GM10266 (cell line): ENCODE measurements at regions not wholly inside any gene's neighbourhood (a gene's known extent, or its start where the extent isn't known, plus 50 kb on each side); places are given as distances from the start of the nearest gene placed in this dataset.
A peak's percentile ranks its signal among the peaks of the same experiment; 100 is the strongest.

Experiments
- DNase-seq: peaks from one replicate; pipeline ENCODE4 v3.0.0; 2012; ENCODE audit errors: extremely low spot score
- TF ChIP-seq, protein P1 (sequence below): IDR thresholded peaks from 2 replicates; pipeline ENCODE4 v1.5.1; 2012; ENCODE audit warnings: mild to moderate bottlenecking, low read depth; ENCODE audit not compliant: control insufficient read depth, insufficient read depth; ENCODE audit errors: missing control alignments

- TF ChIP-seq, protein P1, sequence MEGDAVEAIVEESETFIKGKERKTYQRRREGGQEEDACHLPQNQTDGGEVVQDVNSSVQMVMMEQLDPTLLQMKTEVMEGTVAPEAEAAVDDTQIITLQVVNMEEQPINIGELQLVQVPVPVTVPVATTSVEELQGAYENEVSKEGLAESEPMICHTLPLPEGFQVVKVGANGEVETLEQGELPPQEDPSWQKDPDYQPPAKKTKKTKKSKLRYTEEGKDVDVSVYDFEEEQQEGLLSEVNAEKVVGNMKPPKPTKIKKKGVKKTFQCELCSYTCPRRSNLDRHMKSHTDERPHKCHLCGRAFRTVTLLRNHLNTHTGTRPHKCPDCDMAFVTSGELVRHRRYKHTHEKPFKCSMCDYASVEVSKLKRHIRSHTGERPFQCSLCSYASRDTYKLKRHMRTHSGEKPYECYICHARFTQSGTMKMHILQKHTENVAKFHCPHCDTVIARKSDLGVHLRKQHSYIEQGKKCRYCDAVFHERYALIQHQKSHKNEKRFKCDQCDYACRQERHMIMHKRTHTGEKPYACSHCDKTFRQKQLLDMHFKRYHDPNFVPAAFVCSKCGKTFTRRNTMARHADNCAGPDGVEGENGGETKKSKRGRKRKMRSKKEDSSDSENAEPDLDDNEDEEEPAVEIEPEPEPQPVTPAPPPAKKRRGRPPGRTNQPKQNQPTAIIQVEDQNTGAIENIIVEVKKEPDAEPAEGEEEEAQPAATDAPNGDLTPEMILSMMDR, result no peak
- no peak for DNase-seq
Measured at GRCh38 chr2:191526953-191527556, 150.9 kb upstream of the NABP1 start.

DNA sequence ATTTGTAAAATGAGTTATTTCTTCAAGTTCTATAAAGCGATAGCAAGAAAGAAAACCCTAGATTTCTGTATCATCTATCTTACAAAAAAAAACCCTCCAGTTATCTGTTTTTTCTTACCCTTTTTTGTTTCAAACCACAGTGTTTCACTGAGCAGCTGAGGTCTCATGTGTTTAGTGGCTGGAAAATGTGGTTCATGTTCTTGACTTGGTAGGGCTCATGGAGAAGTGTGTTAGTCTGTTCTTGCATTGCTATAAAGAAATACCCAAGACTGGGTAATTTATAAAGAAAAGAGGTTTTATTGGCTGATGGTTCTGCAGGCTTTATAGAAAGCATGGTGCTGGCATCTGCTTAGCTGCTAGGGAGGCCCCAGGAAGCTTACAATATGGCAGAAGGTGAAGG is 147.3 kb upstream of the NABP1 start:
- DNase-seq, result no peak
- TF ChIP-seq, protein P1, result no peak

GRCh38 chr2:191533693-191534180 is 144.2 kb upstream of the NABP1 start:
- TF ChIP-seq, protein P1, result no peak
- no peak for DNase-seq

DNA sequence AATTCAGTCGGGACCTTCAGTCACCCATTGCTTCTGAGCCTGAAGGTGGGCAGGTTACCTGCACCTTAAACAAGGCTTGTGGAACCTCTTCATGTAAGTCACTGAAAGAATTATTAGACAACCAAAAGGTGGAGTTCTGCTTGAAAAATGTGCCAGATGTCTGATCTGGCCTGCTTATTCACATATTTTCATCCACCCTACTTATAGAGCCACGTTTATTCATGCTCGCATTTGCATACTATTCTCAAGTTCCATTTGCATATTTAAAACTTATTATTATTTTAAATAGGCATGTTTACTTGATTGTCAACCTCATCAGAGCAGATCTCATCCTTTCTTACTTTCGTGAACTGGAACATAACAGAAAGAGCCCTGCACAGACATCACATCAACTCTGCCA is 140.0 kb upstream of the NABP1 start:
- DNase-seq, result no peak
- TF ChIP-seq, protein P1, result no peak

DNA sequence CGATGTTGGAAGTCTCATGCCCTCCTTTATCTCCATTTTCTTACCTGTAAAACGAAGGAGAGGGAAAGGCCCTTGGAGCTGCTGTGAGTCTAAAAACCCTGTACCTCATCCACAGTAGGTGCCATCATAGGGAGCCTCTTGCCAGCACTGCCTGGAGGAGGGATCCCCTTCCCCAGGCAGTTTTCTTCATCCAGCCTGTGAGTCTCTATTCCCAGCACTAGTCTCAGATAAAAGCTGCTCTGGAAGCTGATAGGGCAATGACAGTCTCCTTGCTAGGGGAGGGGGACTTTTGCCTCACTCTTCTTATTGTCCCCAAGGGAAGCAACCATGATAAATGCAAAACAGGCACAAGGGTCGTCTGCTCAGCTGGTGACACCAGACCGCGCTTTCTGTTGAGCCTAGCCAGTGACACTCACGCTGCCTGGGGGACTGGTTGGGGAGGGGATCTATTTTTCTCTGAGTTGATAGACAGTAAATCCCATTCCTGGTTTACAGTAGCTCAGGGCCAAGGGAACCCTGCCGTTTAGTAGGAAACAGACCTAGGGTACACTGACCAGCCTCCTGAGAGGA is 139.5 kb upstream of the NABP1 start:
- DNase-seq, result no peak
- TF ChIP-seq, protein P1, result no peak

DNA sequence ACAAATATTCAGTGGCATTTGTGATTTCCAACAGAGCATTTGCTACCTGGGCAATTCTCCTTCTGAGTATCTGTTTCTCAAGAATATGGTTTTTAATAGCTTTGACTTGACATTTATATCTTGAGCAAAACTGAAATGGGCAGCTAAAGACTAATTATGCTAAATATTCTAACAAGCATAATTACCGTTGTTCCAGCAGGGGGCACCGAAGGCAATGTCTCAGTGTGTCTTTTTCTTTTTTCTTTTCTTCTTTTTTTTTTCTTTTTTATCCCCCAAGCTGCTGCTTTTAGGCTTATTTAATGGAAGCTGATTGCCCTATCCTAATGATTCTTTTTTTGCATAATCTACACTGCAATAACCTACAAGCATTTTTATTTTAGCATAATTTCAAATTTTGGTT is 138.9 kb upstream of the NABP1 start:
- DNase-seq, result peak; percentile 10
- TF ChIP-seq, protein P1, result peak; percentile 44

GRCh38 chr2:191540681-191541080 is 137.3 kb upstream of the NABP1 start:
- DNase-seq, result no peak
- TF ChIP-seq, protein P1, result no peak
